OCI-LY1 (cell line): ENCODE measurements at regions not wholly inside any gene's neighbourhood (a gene's known extent, or its start where the extent isn't known, plus 50 kb on each side); places are given as distances from the start of the nearest gene placed in this dataset.

ENCODE experiments used
- CTCF ChIP-seq: fragments of 200-600 bp; sonication (generic), shearing (Covaris generic); IDR thresholded peaks from 2 replicates; pipeline ENCODE4 v1.5.1; 2017; ENCODE audit warnings: mild to moderate bottlenecking, antibody characterized with exemption, low read length, moderate library complexity, mixed read lengths
- EZH2 ChIP-seq: fragments of 200-600 bp; sonication (generic), shearing (Covaris generic); IDR thresholded peaks from 2 replicates; pipeline ENCODE4 v1.8.0; 2017; ENCODE audit warnings: borderline replicate concordance, mixed run types, mild to moderate bottlenecking, antibody characterized with exemption, low read length, moderate library complexity, mixed read lengths

DNA sequence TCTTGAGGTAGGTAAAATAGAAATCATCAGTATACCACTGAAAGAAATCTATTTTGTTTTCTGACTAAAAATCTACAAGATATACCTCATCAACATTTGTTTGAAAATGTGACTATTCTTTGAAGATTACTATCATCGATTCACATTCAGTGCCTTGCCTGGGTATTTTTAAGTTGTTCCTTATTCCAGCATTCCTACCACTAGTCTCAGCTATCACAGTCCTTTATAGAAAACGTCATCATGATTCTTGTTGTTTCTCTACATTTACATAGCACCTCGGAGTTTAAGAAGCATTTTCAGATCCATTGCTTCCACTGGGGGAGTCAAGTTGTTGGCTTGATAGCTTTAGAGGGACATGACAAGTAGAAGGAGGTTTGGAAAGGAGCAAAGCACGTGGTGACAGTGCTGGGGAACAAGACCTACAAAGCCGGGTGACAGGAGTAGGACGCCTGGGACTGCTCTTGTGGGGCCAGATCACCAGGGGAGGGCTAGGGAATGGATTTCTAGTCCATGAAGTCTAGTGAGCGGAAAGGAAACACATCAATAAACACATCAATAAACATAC, 61.5 kb downstream of the HES1 start:
- TF ChIP-seq CTCF (no peak), EZH2 (no peak)
